Loucy (cell line): ENCODE measurements at regions not wholly inside any gene's neighbourhood (a gene's known extent, or its start where the extent isn't known, plus 50 kb on each side); places are given as distances from the start of the nearest gene placed in this dataset.
A peak's percentile ranks its signal among the peaks of the same experiment; 100 is the strongest.

ENCODE experiments used
- H2AFZ ChIP-seq: fragments of 200-600 bp; sonication (generic); 2 replicates; pipeline ENCODE4 v1.6.0; 2016; ENCODE audit warnings: antibody characterized with exemption, mild to moderate bottlenecking, low read length, moderate library complexity
- H3F3A ChIP-seq: fragments of 200-600 bp; 2 replicates; pipeline ENCODE4 v1.6.0; 2016; ENCODE audit warnings: antibody characterized with exemption, low read depth, mild to moderate bottlenecking
- H3K27me3 ChIP-seq: fragments of 200-600 bp; sonication (generic); 2 replicates; pipeline ENCODE4 v1.6.1; 2014; ENCODE audit warnings: low read length, mild to moderate bottlenecking; ENCODE audit not compliant: insufficient read depth, poor library complexity, severe bottlenecking
- H3K36me3 ChIP-seq: fragments of 200-600 bp; sonication (generic); 2 replicates; pipeline ENCODE4 v1.6.1; 2016; ENCODE audit warnings: low read length; ENCODE audit not compliant: insufficient read depth
- H3K4me1 ChIP-seq: fragments of 200-600 bp; sonication (generic); 2 replicates; pipeline ENCODE4 v1.5.1; 2014; ENCODE audit warnings: low read length, mild to moderate bottlenecking; ENCODE audit not compliant: insufficient read depth, poor library complexity, severe bottlenecking
- H3K4me2 ChIP-seq: fragments of 200-600 bp; sonication (generic); 2 replicates; pipeline ENCODE4 v1.6.0; 2014; ENCODE audit warnings: antibody characterized with exemption, low read length, low read depth, mild to moderate bottlenecking; ENCODE audit not compliant: poor library complexity, severe bottlenecking
- H3K4me3 ChIP-seq: fragments of 200-600 bp; sonication (generic); 2 replicates; pipeline ENCODE4 v1.5.1; 2014; ENCODE audit warnings: low read length, mild to moderate bottlenecking, mixed read lengths; ENCODE audit not compliant: poor library complexity, severe bottlenecking
- H3K79me2 ChIP-seq: fragments of 200-600 bp; sonication (generic); 2 replicates; pipeline ENCODE4 v1.6.1; 2014; ENCODE audit warnings: low read length; ENCODE audit not compliant: insufficient read depth
- H3K9ac ChIP-seq: fragments of 200-600 bp; sonication (generic); 2 replicates; pipeline ENCODE4 v1.6.0; 2014; ENCODE audit warnings: mild to moderate bottlenecking, low read depth, low read length, moderate library complexity; ENCODE audit not compliant: poor library complexity, severe bottlenecking
- H3K9me2 ChIP-seq: fragments of 200-600 bp; sonication (generic); replicated peaks from 2 replicates; pipeline ENCODE4 v1.6.1; 2016; ENCODE audit warnings: low read depth, low read length, mixed read lengths
- H3K9me3 ChIP-seq: fragments of 200-600 bp; sonication (generic); 2 replicates; pipeline ENCODE4 v1.6.1; 2014; ENCODE audit warnings: mild to moderate bottlenecking, antibody characterized with exemption, low read length, low read depth; ENCODE audit not compliant: insufficient read depth
- H4K20me1 ChIP-seq: fragments of 200-600 bp; sonication (generic); 2 replicates; pipeline ENCODE4 v1.6.0; 2014; ENCODE audit warnings: antibody characterized with exemption, low read length, mild to moderate bottlenecking; ENCODE audit not compliant: insufficient read depth, poor library complexity, severe bottlenecking
- CTCF ChIP-seq: fragments of 200-600 bp; sonication (generic); conservative IDR thresholded peaks from 2 replicates; pipeline ENCODE4 v1.5.1; 2014; ENCODE audit warnings: mild to moderate bottlenecking, antibody characterized with exemption, low read length
- EZH2phosphoT487 ChIP-seq: fragments of 200-600 bp; IDR thresholded peaks from 2 replicates; pipeline ENCODE4 v1.6.1; 2018; ENCODE audit warnings: antibody characterized with exemption, mild to moderate bottlenecking, moderate library complexity, borderline replicate concordance

GRCh38 chr13:40210865-40211585 is 455.4 kb downstream of the FOXO1 start:
- Histone ChIP-seq H4K20me1 (no peaks in the 10 kb centered on the region), H3K79me2 (no peaks in the 10 kb centered on the region), H3K4me1 (peaks cover 13% of the 10 kb centered on the region), H3K36me3 (no peaks in the 10 kb centered on the region), H3K27me3 (peaks cover 4% of the 10 kb centered on the region), H3K9ac (no peak overlapping the region), H2AFZ (no peak overlapping the region), H3K9me2 (no peaks in the 10 kb centered on the region), H3K4me2 (no peak overlapping the region), H3K9me3 (no peaks in the 10 kb centered on the region), H3F3A (no peaks in the 10 kb centered on the region), H3K4me3 (no peak overlapping the region)
- TF ChIP-seq EZH2phosphoT487 (no peak), CTCF (no peak)

- H3K4me2 ChIP-seq = no peak overlapping the region
- peaks cover 9% of the 10 kb centered on the region for H3K27me3 ChIP-seq
- no peak overlapping the region for H3K9ac ChIP-seq
- H4K20me1 ChIP-seq = no peaks in the 10 kb centered on the region
- no peaks in the 10 kb centered on the region for H3K36me3 ChIP-seq
- peaks cover 9% of the 10 kb centered on the region for H3K4me1 ChIP-seq
- H3F3A ChIP-seq = no peaks in the 10 kb centered on the region
- H3K79me2 ChIP-seq = no peaks in the 10 kb centered on the region
- H2AFZ ChIP-seq = no peak overlapping the region
- H3K4me3 ChIP-seq = no peak overlapping the region
- TF ChIP-seq CTCF = peak; percentile 35; the same call in 1 of the 2 replicates
- TF ChIP-seq EZH2phosphoT487 = no peak
- H3K9me3 ChIP-seq = no peaks in the 10 kb centered on the region
- H3K9me2 ChIP-seq = no peaks in the 10 kb centered on the region
Measured at GRCh38 chr13:40211586-40211968, 454.9 kb downstream of the FOXO1 start.

- Histone ChIP-seq H3K9me3 (no peaks in the 10 kb centered on the region), H4K20me1 (no peaks in the 10 kb centered on the region), H3K9me2 (no peaks in the 10 kb centered on the region), H3K27me3 (peaks cover 30% of the 10 kb centered on the region), H3K4me3 (no peak overlapping the region), H3K4me2 (no peak overlapping the region), H3K36me3 (no peaks in the 10 kb centered on the region), H2AFZ (no peak overlapping the region), H3K9ac (no peak overlapping the region), H3F3A (no peaks in the 10 kb centered on the region), H3K4me1 (no peaks in the 10 kb centered on the region), H3K79me2 (no peaks in the 10 kb centered on the region)
- TF ChIP-seq EZH2phosphoT487 (no peak), CTCF (no peak)
Measured at GRCh38 chr13:40213779-40214178, 452.7 kb downstream of the FOXO1 start.
